HL-60 (cell line): ENCODE measurements at regions not wholly inside any gene's neighbourhood (a gene's known extent, or its start where the extent isn't known, plus 50 kb on each side); places are given as distances from the start of the nearest gene placed in this dataset.

Source experiments
- TF ChIP-seq, protein P1 (sequence below): IDR thresholded peaks from one replicate; pipeline ENCODE4 v1.5.1; 2011; ENCODE audit warnings: low read length, control low read depth, inconsistent platforms; ENCODE audit not compliant: insufficient read depth
- TF ChIP-seq, protein P2 (sequence below): IDR thresholded peaks from 2 replicates; pipeline ENCODE4 v1.6.1; 2012; ENCODE audit warnings: low read depth; ENCODE audit not compliant: insufficient replicate concordance

DNA sequence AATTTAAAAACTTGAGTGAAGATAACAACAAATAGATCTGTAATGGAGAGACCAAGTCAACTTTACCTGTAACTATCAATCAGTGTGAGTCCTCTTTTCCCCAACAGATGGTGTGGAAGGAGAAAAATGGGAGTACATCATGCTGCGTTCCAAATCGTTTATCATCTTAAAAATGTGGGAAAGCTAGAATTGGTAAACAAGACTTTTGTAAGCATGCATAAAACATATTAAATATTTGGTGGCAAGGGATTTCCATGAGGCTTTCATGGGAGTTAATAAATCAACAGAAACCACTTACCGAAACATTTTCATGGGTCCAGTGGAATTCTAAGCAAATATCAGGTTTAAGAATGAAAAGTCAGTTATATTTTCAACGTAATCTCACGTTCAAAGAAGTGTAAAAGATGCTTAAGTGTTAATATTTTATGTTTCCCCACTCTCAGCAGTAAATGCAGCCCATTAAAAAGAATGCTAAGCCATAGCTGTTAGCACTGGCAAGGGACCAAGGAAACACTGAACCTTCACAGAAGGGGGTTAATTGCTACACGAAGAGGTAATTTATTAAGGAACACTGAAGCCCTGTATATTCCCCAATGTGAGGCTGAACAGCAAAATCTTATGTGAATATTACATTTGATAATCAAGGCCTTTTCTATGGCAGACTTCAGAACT lies 117.0 kb downstream of the ZC3H11B start:
- TF ChIP-seq, protein P1, sequence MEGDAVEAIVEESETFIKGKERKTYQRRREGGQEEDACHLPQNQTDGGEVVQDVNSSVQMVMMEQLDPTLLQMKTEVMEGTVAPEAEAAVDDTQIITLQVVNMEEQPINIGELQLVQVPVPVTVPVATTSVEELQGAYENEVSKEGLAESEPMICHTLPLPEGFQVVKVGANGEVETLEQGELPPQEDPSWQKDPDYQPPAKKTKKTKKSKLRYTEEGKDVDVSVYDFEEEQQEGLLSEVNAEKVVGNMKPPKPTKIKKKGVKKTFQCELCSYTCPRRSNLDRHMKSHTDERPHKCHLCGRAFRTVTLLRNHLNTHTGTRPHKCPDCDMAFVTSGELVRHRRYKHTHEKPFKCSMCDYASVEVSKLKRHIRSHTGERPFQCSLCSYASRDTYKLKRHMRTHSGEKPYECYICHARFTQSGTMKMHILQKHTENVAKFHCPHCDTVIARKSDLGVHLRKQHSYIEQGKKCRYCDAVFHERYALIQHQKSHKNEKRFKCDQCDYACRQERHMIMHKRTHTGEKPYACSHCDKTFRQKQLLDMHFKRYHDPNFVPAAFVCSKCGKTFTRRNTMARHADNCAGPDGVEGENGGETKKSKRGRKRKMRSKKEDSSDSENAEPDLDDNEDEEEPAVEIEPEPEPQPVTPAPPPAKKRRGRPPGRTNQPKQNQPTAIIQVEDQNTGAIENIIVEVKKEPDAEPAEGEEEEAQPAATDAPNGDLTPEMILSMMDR = no peak
- TF ChIP-seq, protein P2, sequence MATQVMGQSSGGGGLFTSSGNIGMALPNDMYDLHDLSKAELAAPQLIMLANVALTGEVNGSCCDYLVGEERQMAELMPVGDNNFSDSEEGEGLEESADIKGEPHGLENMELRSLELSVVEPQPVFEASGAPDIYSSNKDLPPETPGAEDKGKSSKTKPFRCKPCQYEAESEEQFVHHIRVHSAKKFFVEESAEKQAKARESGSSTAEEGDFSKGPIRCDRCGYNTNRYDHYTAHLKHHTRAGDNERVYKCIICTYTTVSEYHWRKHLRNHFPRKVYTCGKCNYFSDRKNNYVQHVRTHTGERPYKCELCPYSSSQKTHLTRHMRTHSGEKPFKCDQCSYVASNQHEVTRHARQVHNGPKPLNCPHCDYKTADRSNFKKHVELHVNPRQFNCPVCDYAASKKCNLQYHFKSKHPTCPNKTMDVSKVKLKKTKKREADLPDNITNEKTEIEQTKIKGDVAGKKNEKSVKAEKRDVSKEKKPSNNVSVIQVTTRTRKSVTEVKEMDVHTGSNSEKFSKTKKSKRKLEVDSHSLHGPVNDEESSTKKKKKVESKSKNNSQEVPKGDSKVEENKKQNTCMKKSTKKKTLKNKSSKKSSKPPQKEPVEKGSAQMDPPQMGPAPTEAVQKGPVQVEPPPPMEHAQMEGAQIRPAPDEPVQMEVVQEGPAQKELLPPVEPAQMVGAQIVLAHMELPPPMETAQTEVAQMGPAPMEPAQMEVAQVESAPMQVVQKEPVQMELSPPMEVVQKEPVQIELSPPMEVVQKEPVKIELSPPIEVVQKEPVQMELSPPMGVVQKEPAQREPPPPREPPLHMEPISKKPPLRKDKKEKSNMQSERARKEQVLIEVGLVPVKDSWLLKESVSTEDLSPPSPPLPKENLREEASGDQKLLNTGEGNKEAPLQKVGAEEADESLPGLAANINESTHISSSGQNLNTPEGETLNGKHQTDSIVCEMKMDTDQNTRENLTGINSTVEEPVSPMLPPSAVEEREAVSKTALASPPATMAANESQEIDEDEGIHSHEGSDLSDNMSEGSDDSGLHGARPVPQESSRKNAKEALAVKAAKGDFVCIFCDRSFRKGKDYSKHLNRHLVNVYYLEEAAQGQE = no peak
